GM18498 (cell line): ENCODE measurements at regions not wholly inside any gene's neighbourhood (a gene's known extent, or its start where the extent isn't known, plus 50 kb on each side); places are given as distances from the start of the nearest gene placed in this dataset.
"Not testable (repeated sequence)": the region's sequence is repeated elsewhere in the genome, so short reads cannot be mapped to it uniquely, and the experiment has no call there.

Experiments used
- ATAC-seq: cut with Tn5 transposase; IDR thresholded peaks from one replicate; pipeline ENCODE4 v1.9.1; 2021; ENCODE audit warnings: mild to moderate bottlenecking, moderate library complexity; ENCODE audit not compliant: unreplicated experiment

GRCh38 chr10:8278099-8278498 lies 223.6 kb downstream of the GATA3 start:
- ATAC-seq = no peak

GRCh38 chr10:8279598-8279997 lies 225.1 kb downstream of the GATA3 start:
- ATAC-seq = no peak

- no peak for ATAC-seq
Measured at GRCh38 chr10:8280946-8281345, 226.5 kb downstream of the GATA3 start.

- ATAC-seq = no peak
Measured at GRCh38 chr10:8282340-8282739, 227.9 kb downstream of the GATA3 start.

GRCh38 chr10:8283166-8283905 lies 228.8 kb downstream of the GATA3 start:
- no peak for ATAC-seq

- ATAC-seq = no peak
Measured at GRCh38 chr10:8283986-8284385, 229.5 kb downstream of the GATA3 start.

- ATAC-seq = not testable (repeated sequence)
Measured at GRCh38 chr10:8285970-8286369, 231.5 kb downstream of the GATA3 start.

GRCh38 chr10:8288600-8288999 lies 234.1 kb downstream of the GATA3 start:
- ATAC-seq = no peak

GRCh38 chr10:8289186-8289924 lies 234.9 kb downstream of the GATA3 start:
- no peak for ATAC-seq

- no peak for ATAC-seq
Measured at GRCh38 chr10:8294779-8295178, 240.3 kb downstream of the GATA3 start.

- no peak for ATAC-seq
Measured at GRCh38 chr10:8295311-8295710, 240.8 kb downstream of the GATA3 start.

- ATAC-seq = no peak
Measured at GRCh38 chr10:8296090-8296733, 241.7 kb downstream of the GATA3 start.

GRCh38 chr10:8296734-8297101 lies 242.2 kb downstream of the GATA3 start:
- no peak for ATAC-seq

- no peak for ATAC-seq
Measured at GRCh38 chr10:8297107-8297506, 242.6 kb downstream of the GATA3 start.

- no peak for ATAC-seq
Measured at GRCh38 chr10:8297959-8298358, 243.5 kb downstream of the GATA3 start.

GRCh38 chr10:8298896-8299570 lies 244.5 kb downstream of the GATA3 start:
- ATAC-seq = no peak

GRCh38 chr10:8300925-8301324 lies 246.4 kb downstream of the GATA3 start:
- no peak for ATAC-seq

- ATAC-seq = no peak
Measured at GRCh38 chr10:8301333-8301732, 246.8 kb downstream of the GATA3 start.

GRCh38 chr10:8301831-8302230 lies 247.3 kb downstream of the GATA3 start:
- ATAC-seq = no peak

GRCh38 chr10:8302565-8302964 lies 248.1 kb downstream of the GATA3 start:
- ATAC-seq = no peak

- ATAC-seq = no peak
Measured at GRCh38 chr10:8304861-8305260, 250.4 kb downstream of the GATA3 start.
